Sigmoid colon (tissue), 6 donors: ENCODE measurements at regions not wholly inside any gene's neighbourhood (a gene's known extent, or its start where the extent isn't known, plus 50 kb on each side); places are given as distances from the start of the nearest gene placed in this dataset.

Experiments
- DNase-seq: peaks from one replicate; pipeline ENCODE4 v3.0.0-alpha.2; 2019
- H3K27ac ChIP-seq, 4 donors: fragments of 200-600 bp; sonication (generic); one replicate each; pipeline ENCODE4 v1.5.1; 2016 to 2019; ENCODE audit warnings: mild to moderate bottlenecking in 1 of 4
- H3K27me3 ChIP-seq, 3 donors: fragments of 200-600 bp; sonication (generic); one replicate each; pipeline ENCODE4 v1.5.1; 2019; ENCODE audit warnings: mild to moderate bottlenecking in 1 of 3
- H3K36me3 ChIP-seq, 4 donors: fragments of 200-600 bp; sonication (generic); one replicate each; pipeline ENCODE4 v1.5.1; 2016 to 2019
- H3K4me1 ChIP-seq, 4 donors: fragments of 200-600 bp; sonication (generic); one replicate each; pipeline ENCODE4 v1.5.1; 2017 to 2019
- H3K4me3 ChIP-seq, 4 donors: fragments of 200-600 bp; sonication (generic); one replicate each; pipeline ENCODE4 v1.5.1; 2017 to 2019; ENCODE audit warnings: mild to moderate bottlenecking in 2 of 4, moderate library complexity in 1 of 4
- H3K9me3 ChIP-seq, 4 donors: fragments of 200-600 bp in 3 of 4; sonication (generic) in 3 of 4; one replicate each; pipeline versions ENCODE4 v1.5.1 to v1.6.1; 2013 to 2019
- EP300 ChIP-seq, 4 donors: sonication (generic); formaldehyde crosslinking; IDR thresholded peaks; one replicate each; pipeline ENCODE4 v1.6.1; 2017; ENCODE audit warnings: antibody characterized with exemption in 4 of 4
- POLR2A ChIP-seq, 2 donors: fragments of 450-650 bp; IDR thresholded peaks; one replicate each; pipeline ENCODE4 v1.6.1; 2016; ENCODE audit warnings: antibody characterized with exemption in 2 of 2, mild to moderate bottlenecking in 2 of 2, moderate library complexity in 2 of 2
- POLR2AphosphoS5 ChIP-seq, 4 donors: sonication (generic); formaldehyde crosslinking; IDR thresholded peaks; one replicate each; pipeline ENCODE4 v1.6.1; 2017; ENCODE audit warnings: antibody characterized with exemption in 4 of 4
- WGBS, 2 donors: extraction: QIAGEN DNeasy Blood & Tissue Kit; methylation state at CpG; one replicate each; pipeline ENCODE4 v1.1.7; 2013; 5-methylcytosine and 5-hydroxymethylcytosine counted together
- intact Hi-C: fragments of 100-400 bp; cut with DNase I; formaldehyde crosslinking; loops from one replicate; pipeline ENCODE4 v1.15.1; 2023
- TF ChIP-seq, protein P1 (sequence below), 4 experiments: fragments of 450-650 bp in 3 of 4; fragments of 200-600 bp in 1 of 4; IDR thresholded peaks; one replicate each; pipeline ENCODE4 v1.5.1; 2016 to 2019; ENCODE audit warnings: antibody characterized with exemption in 4 of 4, mild to moderate bottlenecking in 3 of 4, moderate library complexity in 2 of 4
- donor health status: healthy with polysubstance abuse.
- donor health status: healthy.

DNA sequence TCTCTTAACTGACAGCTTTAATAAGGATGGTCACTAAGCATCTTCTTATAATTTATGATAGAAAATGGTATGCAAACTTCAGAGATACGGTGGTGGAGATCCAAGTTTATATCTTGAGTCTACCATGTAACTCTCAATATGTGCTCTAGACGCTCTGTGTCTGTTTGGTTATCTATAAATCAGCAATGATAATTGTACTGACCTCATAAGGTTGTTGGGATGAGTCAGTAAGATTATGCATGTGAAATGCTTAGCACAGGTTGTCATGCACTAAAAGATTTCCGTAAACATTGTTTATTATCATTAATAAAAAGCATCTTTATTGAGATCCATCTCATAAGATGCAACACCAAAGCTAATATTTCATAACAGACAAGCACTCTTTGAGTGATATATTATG is 1094.9 kb upstream of the EEF2KMT start:
- Histone ChIP-seq H3K9me3 (no peaks in the 10 kb centered on the region), H3K4me1 (no peaks in the 10 kb centered on the region), H3K36me3 (no peaks in the 10 kb centered on the region), H3K27ac (no peak overlapping the region), H3K4me3 (no peak overlapping the region), H3K27me3 (no peaks in the 10 kb centered on the region)
- intact Hi-C loops = no loop called here
- 84 to 85% methylated on average over 3 of the region's 3 CpGs for WGBS, 2 donors
- TF ChIP-seq, protein P1, sequence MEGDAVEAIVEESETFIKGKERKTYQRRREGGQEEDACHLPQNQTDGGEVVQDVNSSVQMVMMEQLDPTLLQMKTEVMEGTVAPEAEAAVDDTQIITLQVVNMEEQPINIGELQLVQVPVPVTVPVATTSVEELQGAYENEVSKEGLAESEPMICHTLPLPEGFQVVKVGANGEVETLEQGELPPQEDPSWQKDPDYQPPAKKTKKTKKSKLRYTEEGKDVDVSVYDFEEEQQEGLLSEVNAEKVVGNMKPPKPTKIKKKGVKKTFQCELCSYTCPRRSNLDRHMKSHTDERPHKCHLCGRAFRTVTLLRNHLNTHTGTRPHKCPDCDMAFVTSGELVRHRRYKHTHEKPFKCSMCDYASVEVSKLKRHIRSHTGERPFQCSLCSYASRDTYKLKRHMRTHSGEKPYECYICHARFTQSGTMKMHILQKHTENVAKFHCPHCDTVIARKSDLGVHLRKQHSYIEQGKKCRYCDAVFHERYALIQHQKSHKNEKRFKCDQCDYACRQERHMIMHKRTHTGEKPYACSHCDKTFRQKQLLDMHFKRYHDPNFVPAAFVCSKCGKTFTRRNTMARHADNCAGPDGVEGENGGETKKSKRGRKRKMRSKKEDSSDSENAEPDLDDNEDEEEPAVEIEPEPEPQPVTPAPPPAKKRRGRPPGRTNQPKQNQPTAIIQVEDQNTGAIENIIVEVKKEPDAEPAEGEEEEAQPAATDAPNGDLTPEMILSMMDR (IDR thresholded peaks at IDR 0.05) = no peak
- no peak for TF ChIP-seq EP300 (IDR thresholded peaks at IDR 0.05)
- TF ChIP-seq POLR2AphosphoS5 (IDR thresholded peaks at IDR 0.05) = no peak
- TF ChIP-seq POLR2A (IDR thresholded peaks at IDR 0.05) = no peak
- DNase-seq = no peak

DNA sequence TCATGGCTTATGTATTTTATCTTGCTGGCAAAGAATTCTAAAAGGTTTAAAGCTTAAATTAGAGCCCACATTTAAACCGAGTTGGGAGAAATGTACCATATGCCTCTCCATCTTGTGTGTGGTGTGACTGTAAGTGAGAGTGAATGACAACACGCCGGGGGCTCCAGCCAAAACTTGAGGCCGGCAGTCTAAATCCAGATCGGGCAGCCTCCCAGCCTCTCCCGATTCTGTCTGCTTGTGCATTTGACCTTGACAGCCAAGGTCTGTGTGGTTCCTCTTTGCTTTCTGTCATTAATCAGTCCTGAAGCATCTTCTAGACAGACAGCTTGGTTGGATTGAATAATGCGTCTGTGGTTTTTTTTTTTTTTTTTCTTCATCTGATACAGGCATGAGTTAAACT is 1093.2 kb upstream of the EEF2KMT start:
- no peaks in the 10 kb centered on the region for H3K36me3 ChIP-seq
- no peaks in the 10 kb centered on the region for H3K27me3 ChIP-seq
- H3K4me3 ChIP-seq = no peak overlapping the region
- no peaks in the 10 kb centered on the region for H3K4me1 ChIP-seq
- no peak for TF ChIP-seq EP300 (IDR thresholded peaks at IDR 0.05)
- TF ChIP-seq, protein P1 (IDR thresholded peaks at IDR 0.05) = no peak
- no peak for TF ChIP-seq POLR2A (IDR thresholded peaks at IDR 0.05)
- TF ChIP-seq POLR2AphosphoS5 (IDR thresholded peaks at IDR 0.05) = no peak
- WGBS, 2 donors = 87 to 92% methylated on average over 7 of the region's 7 CpGs
- H3K9me3 ChIP-seq = no peaks in the 10 kb centered on the region
- no peak overlapping the region for H3K27ac ChIP-seq
- DNase-seq = no peak
- intact Hi-C loops = no loop called here

DNA sequence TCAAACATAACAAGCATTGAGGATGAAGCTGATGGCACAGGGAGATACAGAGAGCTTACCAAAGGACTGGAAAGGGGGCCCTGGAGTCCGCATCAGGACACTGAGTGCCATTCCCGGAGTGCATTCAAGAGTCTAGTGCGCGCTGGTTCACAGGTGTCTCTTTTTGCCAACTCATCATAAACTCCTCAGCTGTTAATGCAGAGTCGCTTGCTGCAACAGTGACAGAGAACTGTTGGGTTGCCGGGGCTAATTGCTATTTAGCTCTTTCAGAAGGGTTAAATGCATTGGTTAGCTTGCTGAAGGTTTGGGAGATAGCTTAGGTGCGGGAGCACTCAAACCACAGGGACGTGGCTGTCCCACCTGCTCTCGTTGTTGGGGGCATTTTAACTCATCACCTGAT is 1091.6 kb upstream of the EEF2KMT start:
- no peaks in the 10 kb centered on the region for H3K36me3 ChIP-seq
- no peaks in the 10 kb centered on the region for H3K9me3 ChIP-seq
- no peaks in the 10 kb centered on the region for H3K4me1 ChIP-seq
- intact Hi-C loops = no loop called here
- DNase-seq = no peak
- H3K27me3 ChIP-seq = no peaks in the 10 kb centered on the region
- no peak overlapping the region for H3K4me3 ChIP-seq
- WGBS, 2 donors = 85 to 87% methylated on average over 9 of the region's 9 CpGs
- no peak overlapping the region for H3K27ac ChIP-seq
- TF ChIP-seq POLR2A (IDR thresholded peaks at IDR 0.05) = no peak
- TF ChIP-seq, protein P1 (IDR thresholded peaks at IDR 0.05) = no peak
- TF ChIP-seq EP300 (IDR thresholded peaks at IDR 0.05) = no peak
- TF ChIP-seq POLR2AphosphoS5 (IDR thresholded peaks at IDR 0.05) = no peak

DNA sequence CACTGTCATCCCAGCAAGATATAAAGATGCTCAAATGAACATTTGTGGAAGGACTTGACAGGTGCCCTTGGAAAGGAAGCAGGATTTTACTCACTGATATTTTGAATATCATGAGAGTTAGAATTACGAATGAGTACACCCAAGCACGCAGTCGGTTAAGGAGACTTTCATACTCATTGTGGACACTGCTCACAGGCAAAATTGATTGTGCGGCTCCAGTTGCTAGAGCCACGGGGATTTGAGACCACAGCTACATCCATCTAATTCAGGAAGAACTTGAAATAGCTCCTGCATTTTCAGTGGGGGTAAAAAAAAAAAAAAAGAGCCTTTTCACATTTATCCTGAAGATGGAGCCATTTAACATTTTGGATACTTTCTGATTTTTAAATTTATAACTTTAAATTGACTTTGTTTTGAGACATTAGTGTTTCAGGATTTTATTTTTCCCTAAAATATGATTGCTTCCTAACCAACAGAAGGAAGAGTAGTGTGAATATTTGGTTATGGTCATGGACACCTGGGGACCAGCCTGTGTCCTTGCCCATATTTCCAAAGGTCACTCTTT is 1080.1 kb upstream of the EEF2KMT start:
- TF ChIP-seq, protein P1 (IDR thresholded peaks at IDR 0.05) = no peak
- no peak for TF ChIP-seq EP300 (IDR thresholded peaks at IDR 0.05)
- no peak overlapping the region for H3K4me3 ChIP-seq
- WGBS, 2 donors = 84 to 91% methylated on average over 5 of the region's 5 CpGs
- no peaks in the 10 kb centered on the region for H3K9me3 ChIP-seq
- no peaks in the 10 kb centered on the region for H3K27me3 ChIP-seq
- no peaks in the 10 kb centered on the region for H3K4me1 ChIP-seq
- H3K36me3 ChIP-seq = no peaks in the 10 kb centered on the region
- H3K27ac ChIP-seq = no peak overlapping the region
- intact Hi-C loops = no loop called here
- no peak for DNase-seq

DNA sequence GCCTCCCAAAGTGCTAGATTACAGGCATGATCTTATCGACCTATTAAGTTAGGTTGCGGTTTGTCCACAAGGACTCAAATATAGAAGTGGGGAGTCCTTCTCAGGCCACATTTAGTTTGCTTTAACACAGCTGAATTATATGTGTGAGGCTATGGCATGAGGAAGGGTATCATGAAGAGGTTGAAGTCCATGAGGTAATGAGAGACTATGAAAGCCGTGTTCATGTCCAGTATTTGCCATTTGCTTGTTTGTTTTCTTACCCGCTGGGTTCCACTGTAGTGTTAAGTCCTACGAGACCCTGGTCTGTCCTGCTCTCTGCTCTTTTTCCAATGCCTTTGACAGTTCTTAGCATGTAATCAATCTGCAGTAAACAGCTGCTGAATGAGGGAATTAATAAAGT is 1072.4 kb upstream of the EEF2KMT start:
- WGBS, 2 donors = 91 to 93% methylated on average over 5 of the region's 5 CpGs
- DNase-seq = no peak
- no peak for TF ChIP-seq POLR2A (IDR thresholded peaks at IDR 0.05)
- TF ChIP-seq, protein P1 (IDR thresholded peaks at IDR 0.05) = no peak
- no peak for TF ChIP-seq EP300 (IDR thresholded peaks at IDR 0.05)
- TF ChIP-seq POLR2AphosphoS5 (IDR thresholded peaks at IDR 0.05) = no peak
- Histone ChIP-seq H3K36me3 (no peaks in the 10 kb centered on the region), H3K27ac (no peak overlapping the region), H3K4me1 (no peaks in the 10 kb centered on the region), H3K9me3 (no peaks in the 10 kb centered on the region), H3K27me3 (no peaks in the 10 kb centered on the region), H3K4me3 (no peak overlapping the region)
- intact Hi-C loops = no loop called here
